ENCODE measurements at regions not wholly inside any gene's neighbourhood (a gene's known extent, or its start where the extent isn't known, plus 50 kb on each side); places are given as distances from the start of the nearest gene placed in this dataset.

DNA sequence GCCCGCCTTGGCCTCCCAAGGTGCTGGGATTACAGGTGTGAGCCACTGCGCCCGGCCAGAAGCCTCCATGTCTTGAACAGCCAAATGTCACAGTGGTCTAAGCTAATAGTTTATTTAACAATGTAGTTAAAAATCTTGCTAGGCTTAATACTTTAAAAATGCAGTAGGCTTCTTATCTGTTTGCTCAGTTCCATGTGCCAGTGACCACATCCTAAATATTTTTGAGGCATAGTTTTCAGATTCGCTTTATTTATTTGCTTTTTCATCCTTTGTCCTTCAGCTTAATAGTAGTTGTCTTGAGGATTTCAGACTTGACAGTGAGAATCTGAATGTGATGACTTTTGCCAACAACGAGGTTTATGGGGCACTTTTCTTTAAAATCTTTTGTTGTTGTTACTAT lies 59.9 kb upstream of the PRRX1 start:
- DNase-seq = peak; percentile 50

DNA sequence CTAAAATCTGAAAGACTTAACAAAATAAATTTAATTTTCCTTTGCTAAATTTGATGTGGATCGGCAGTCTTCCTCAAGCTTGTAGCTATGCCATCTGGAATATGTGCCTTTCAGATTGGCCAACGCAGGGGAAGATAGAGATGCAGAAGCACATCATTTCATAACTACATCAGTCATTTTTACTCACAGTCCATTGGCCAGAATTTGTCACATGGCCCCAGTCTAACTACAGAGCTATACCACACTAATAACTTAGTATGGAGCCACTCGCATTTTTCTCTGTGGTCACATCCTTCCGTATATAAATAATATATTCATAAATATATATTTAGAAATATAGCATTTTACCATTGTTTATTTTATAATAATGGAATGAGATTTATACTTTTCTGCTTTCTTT lies 59.0 kb upstream of the PRRX1 start:
- no peak for DNase-seq
